ENCODE measurements at regions not wholly inside any gene's neighbourhood (a gene's known extent, or its start where the extent isn't known, plus 50 kb on each side); places are given as distances from the start of the nearest gene placed in this dataset.

DNA sequence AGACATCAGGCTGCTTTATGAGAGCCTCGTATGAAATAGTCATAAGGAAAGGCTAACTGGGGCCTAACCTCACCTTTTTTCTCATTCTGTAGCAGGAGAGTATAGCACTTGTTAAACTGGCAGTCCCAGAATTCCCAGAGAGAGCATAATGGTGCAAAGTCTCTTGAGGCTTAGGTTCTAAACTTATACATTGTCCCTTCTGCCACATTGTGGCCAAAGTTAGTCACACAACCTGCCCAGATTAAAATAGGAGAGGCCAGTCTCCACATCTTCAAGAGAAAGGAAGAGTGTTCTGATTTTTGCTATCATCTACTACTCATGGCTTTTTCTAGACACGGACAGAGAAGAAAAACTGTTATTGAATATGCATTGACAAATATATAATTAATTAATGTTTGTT is 1588.9 kb upstream of the PCDH7 start:
- TF ChIP-seq KDM1A (IDR thresholded peaks at IDR 0.05; ENCODE audit: borderline replicate concordance) (no peak), SP1 (IDR thresholded peaks at IDR 0.05; ENCODE audit: low read depth, low read length) (no peak), CHD1 (IDR thresholded peaks at IDR 0.05; ENCODE audit: low read depth, low read length) (no peak), POLR2AphosphoS5 (IDR thresholded peaks at IDR 0.05; ENCODE audit: low read length) (no peak), ZNF384 (IDR thresholded peaks at IDR 0.05; ENCODE audit: borderline replicate concordance, low read depth, low read length) (no peak), NFXL1 (IDR thresholded peaks at IDR 0.05; ENCODE audit: borderline replicate concordance) (no peak), JUND (IDR thresholded peaks at IDR 0.05; ENCODE audit: low read depth, low read length) (no peak), MEF2A (IDR thresholded peaks at IDR 0.05; ENCODE audit: insufficient read depth, low read depth, low read length) (no peak)
- TF ChIP-seq, protein P1, sequence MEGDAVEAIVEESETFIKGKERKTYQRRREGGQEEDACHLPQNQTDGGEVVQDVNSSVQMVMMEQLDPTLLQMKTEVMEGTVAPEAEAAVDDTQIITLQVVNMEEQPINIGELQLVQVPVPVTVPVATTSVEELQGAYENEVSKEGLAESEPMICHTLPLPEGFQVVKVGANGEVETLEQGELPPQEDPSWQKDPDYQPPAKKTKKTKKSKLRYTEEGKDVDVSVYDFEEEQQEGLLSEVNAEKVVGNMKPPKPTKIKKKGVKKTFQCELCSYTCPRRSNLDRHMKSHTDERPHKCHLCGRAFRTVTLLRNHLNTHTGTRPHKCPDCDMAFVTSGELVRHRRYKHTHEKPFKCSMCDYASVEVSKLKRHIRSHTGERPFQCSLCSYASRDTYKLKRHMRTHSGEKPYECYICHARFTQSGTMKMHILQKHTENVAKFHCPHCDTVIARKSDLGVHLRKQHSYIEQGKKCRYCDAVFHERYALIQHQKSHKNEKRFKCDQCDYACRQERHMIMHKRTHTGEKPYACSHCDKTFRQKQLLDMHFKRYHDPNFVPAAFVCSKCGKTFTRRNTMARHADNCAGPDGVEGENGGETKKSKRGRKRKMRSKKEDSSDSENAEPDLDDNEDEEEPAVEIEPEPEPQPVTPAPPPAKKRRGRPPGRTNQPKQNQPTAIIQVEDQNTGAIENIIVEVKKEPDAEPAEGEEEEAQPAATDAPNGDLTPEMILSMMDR (IDR thresholded peaks at IDR 0.05 in 2 of 3, conservative IDR thresholded peaks at IDR 0.05 in 1 of 3; ENCODE audit: control insufficient read depth in 2 of 3, extremely low read depth in 1 of 3, insufficient read depth in 1 of 3, low read depth in 3 of 3, low read length in 3 of 3), result no peak

All from GM12878 (cell line).